Mesendoderm (in vitro differentiated cells): ENCODE measurements at regions not wholly inside any gene's neighbourhood (a gene's known extent, or its start where the extent isn't known, plus 50 kb on each side); places are given as distances from the start of the nearest gene placed in this dataset.
"Not testable (repeated sequence)": the region's sequence is repeated elsewhere in the genome, so short reads cannot be mapped to it uniquely, and the experiment has no call there.

Experiments
- DNase-seq: peaks from one replicate; pipeline ENCODE4 v3.0.0; 2013
- H2AK5ac ChIP-seq: 2 replicates; pipeline ENCODE4 v1.6.1; 2013; ENCODE audit warnings: low read length, inconsistent platforms
- H2BK120ac ChIP-seq: 2 replicates; pipeline ENCODE4 v1.6.1; 2013; ENCODE audit warnings: low read depth, mild to moderate bottlenecking, low read length, moderate library complexity, mixed read lengths
- H2BK15ac ChIP-seq: replicated peaks from 2 replicates; pipeline ENCODE4 v1.6.1; 2013; ENCODE audit warnings: low read depth, mild to moderate bottlenecking, moderate library complexity
- H2BK5ac ChIP-seq: 2 replicates; pipeline ENCODE4 v1.6.1; 2013; ENCODE audit warnings: low read length, inconsistent platforms
- H3K18ac ChIP-seq: 2 replicates; pipeline ENCODE4 v1.6.1; 2013; ENCODE audit warnings: mild to moderate bottlenecking, low read length, mixed read lengths
- H3K23ac ChIP-seq: one replicate; pipeline ENCODE4 v1.6.1; 2013; ENCODE audit warnings: low read length
- H3K27ac ChIP-seq: 2 replicates; pipeline ENCODE4 v1.5.1; 2013; ENCODE audit warnings: low read depth, mild to moderate bottlenecking, inconsistent platforms, low read length, moderate library complexity
- H3K27me3 ChIP-seq: 2 replicates; pipeline ENCODE4 v1.6.1; 2013; ENCODE audit warnings: low read length, control low read depth, mild to moderate bottlenecking, inconsistent platforms; ENCODE audit not compliant: insufficient read depth, poor library complexity
- H3K36me3 ChIP-seq: 2 replicates; pipeline ENCODE4 v1.6.1; 2013; ENCODE audit warnings: low read length, inconsistent platforms; ENCODE audit not compliant: control insufficient read depth, insufficient read depth
- H3K4ac ChIP-seq: one replicate; pipeline ENCODE4 v1.6.1; 2013; ENCODE audit warnings: low read depth, mild to moderate bottlenecking, low read length, moderate library complexity
- H3K4me1 ChIP-seq: 2 replicates; pipeline ENCODE4 v1.6.1; 2013; ENCODE audit warnings: low read depth, low read length, inconsistent platforms; ENCODE audit not compliant: control insufficient read depth
- H3K4me2 ChIP-seq: 2 replicates; pipeline ENCODE4 v1.6.1; 2013; ENCODE audit warnings: low read length
- H3K4me3 ChIP-seq: 2 replicates; pipeline ENCODE4 v1.5.1; 2013; ENCODE audit warnings: mild to moderate bottlenecking, low read length
- H3K56ac ChIP-seq: one replicate; pipeline ENCODE4 v1.6.1; 2013; ENCODE audit warnings: low read length
- H3K79me1 ChIP-seq: 2 replicates; pipeline ENCODE4 v1.6.1; 2013; ENCODE audit warnings: low read length, inconsistent platforms
- H3K79me2 ChIP-seq: 2 replicates; pipeline ENCODE4 v1.6.1; 2013; ENCODE audit warnings: mild to moderate bottlenecking, low read length; ENCODE audit not compliant: control insufficient read depth, insufficient read depth
- H3K9ac ChIP-seq: 2 replicates; pipeline ENCODE4 v1.6.1; 2013; ENCODE audit warnings: low read length, inconsistent platforms
- H4K5ac ChIP-seq: one replicate; pipeline ENCODE4 v1.6.1; 2013; ENCODE audit warnings: low read length
- H4K8ac ChIP-seq: one replicate; pipeline ENCODE4 v1.6.1; 2013; ENCODE audit warnings: low read depth, mild to moderate bottlenecking, control low read depth, low read length, moderate library complexity
- WGBS: extraction: QIAGEN DNeasy Blood & Tissue Kit; methylation state at CpG from one replicate; pipeline ENCODE4 v1.1.7; 2013; ENCODE audit warnings: low lambda C conversion rate, missing lambda C conversion rate; ENCODE audit not compliant: insufficient coverage; ENCODE audit errors: extremely low coverage; 5-methylcytosine and 5-hydroxymethylcytosine counted together

- not testable (repeated sequence) for H3K79me1 ChIP-seq, H3K56ac ChIP-seq, H3K23ac ChIP-seq, H3K27me3 ChIP-seq, H4K5ac ChIP-seq, H3K36me3 ChIP-seq, H4K8ac ChIP-seq, H2BK15ac ChIP-seq, H3K9ac ChIP-seq, H3K18ac ChIP-seq, H3K4me1 ChIP-seq, H2BK5ac ChIP-seq, H3K4me3 ChIP-seq, H3K79me2 ChIP-seq, H3K4me2 ChIP-seq, H3K4ac ChIP-seq, H3K27ac ChIP-seq, DNase-seq, H2BK120ac ChIP-seq, H2AK5ac ChIP-seq
- no CpG with 5 or more reads among the region's 2 CpGs for WGBS
Measured at GRCh38 chr15:84094720-84095119, 140.9 kb upstream of the GOLGA6L4 start.

GRCh38 chr15:84097053-84097452 lies 138.5 kb upstream of the GOLGA6L4 start:
- H2BK120ac ChIP-seq, H3K4ac ChIP-seq, H3K36me3 ChIP-seq, H2AK5ac ChIP-seq, H3K4me3 ChIP-seq, H3K9ac ChIP-seq, H3K56ac ChIP-seq, H2BK5ac ChIP-seq, H2BK15ac ChIP-seq, H3K79me2 ChIP-seq, H3K79me1 ChIP-seq, H3K18ac ChIP-seq, H4K5ac ChIP-seq, H3K4me2 ChIP-seq, DNase-seq, H3K4me1 ChIP-seq, H3K27ac ChIP-seq, H4K8ac ChIP-seq, H3K27me3 ChIP-seq, H3K23ac ChIP-seq: not testable (repeated sequence)
- WGBS, result no CpG with 5 or more reads among the region's 3 CpGs

DNA sequence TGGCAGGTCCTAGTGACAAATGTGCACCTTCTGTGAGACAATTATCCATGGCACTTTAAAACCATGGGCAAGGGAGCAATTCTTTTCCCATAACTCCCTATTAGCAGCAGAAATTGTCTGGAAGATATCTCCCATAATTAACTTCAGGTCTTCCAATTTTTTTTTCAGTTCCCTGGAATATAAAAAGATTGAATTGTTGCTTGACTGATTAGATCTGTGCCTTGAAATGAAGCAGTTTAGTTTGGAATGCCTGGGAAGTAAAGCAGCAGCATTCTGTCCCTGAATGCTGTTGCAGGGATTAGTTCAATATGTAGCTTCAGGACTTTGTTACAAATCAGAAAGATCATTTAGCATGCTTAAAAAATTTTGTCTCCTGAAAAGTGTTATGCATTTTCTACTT lies 137.0 kb upstream of the GOLGA6L4 start:
- H3K27ac ChIP-seq, result no peak overlapping the region
- no peaks in the 10 kb centered on the region for H3K79me2 ChIP-seq
- H3K18ac ChIP-seq, result no peak overlapping the region
- no peak overlapping the region for H4K8ac ChIP-seq
- H3K23ac ChIP-seq, result no peak overlapping the region
- no peak overlapping the region for H3K56ac ChIP-seq
- H3K9ac ChIP-seq, result no peak overlapping the region
- no peak overlapping the region for H3K4ac ChIP-seq
- H3K27me3 ChIP-seq, result no peaks in the 10 kb centered on the region
- H3K4me1 ChIP-seq, result peaks cover 2% of the 10 kb centered on the region
- no peak overlapping the region for H2AK5ac ChIP-seq
- DNase-seq, result no peak
- no peaks in the 10 kb centered on the region for H3K79me1 ChIP-seq
- no peak overlapping the region for H2BK5ac ChIP-seq
- H3K4me3 ChIP-seq, result no peak overlapping the region
- H3K4me2 ChIP-seq, result no peak overlapping the region
- H3K36me3 ChIP-seq, result no peaks in the 10 kb centered on the region
- no peak overlapping the region for H2BK15ac ChIP-seq
- H2BK120ac ChIP-seq, result no peak overlapping the region
- no peak overlapping the region for H4K5ac ChIP-seq

GRCh38 chr15:84099181-84099580 lies 136.4 kb upstream of the GOLGA6L4 start:
- no peak overlapping the region for H3K18ac ChIP-seq
- H3K23ac ChIP-seq, result no peak overlapping the region
- no peak overlapping the region for H3K4me3 ChIP-seq
- H3K9ac ChIP-seq, result no peak overlapping the region
- no peaks in the 10 kb centered on the region for H3K79me1 ChIP-seq
- H2BK120ac ChIP-seq, result no peak overlapping the region
- H3K36me3 ChIP-seq, result no peaks in the 10 kb centered on the region
- WGBS, result no CpG with 5 or more reads among the region's 1 CpG
- no peak overlapping the region for H2BK5ac ChIP-seq
- H3K27ac ChIP-seq, result no peak overlapping the region
- no peak overlapping the region for H3K4me2 ChIP-seq
- H3K4me1 ChIP-seq, result peaks cover 2% of the 10 kb centered on the region
- no peak overlapping the region for H4K5ac ChIP-seq
- no peak overlapping the region for H2BK15ac ChIP-seq
- H4K8ac ChIP-seq, result no peak overlapping the region
- H2AK5ac ChIP-seq, result no peak overlapping the region
- no peaks in the 10 kb centered on the region for H3K27me3 ChIP-seq
- no peak for DNase-seq
- H3K79me2 ChIP-seq, result no peaks in the 10 kb centered on the region
- no peak overlapping the region for H3K56ac ChIP-seq
- H3K4ac ChIP-seq, result no peak overlapping the region

DNA sequence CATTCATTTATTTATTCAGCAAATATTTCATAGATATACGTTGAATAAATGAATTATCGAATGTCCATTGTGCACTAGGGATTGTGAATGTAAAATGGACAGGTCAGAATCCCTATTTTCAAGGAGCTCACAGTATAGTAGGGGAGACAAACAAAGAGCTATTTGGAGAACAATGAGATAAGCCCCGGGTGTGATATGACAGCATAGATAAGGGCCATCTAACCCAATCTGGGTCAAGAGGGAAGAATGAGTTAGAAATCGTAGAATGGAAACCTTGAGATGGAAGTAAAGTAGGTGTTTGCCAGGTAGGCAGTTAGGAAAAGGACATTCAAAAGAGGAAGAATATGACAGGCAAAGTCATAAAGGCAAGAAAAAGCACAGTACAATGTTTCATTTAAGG lies 132.2 kb upstream of the GOLGA6L4 start:
- Histone ChIP-seq H3K4me3 (no peak overlapping the region), H3K18ac (no peak overlapping the region), H3K79me1 (no peaks in the 10 kb centered on the region), H3K56ac (no peak overlapping the region), H3K4me1 (peaks cover 2% of the 10 kb centered on the region), H3K9ac (no peak overlapping the region), H3K36me3 (no peaks in the 10 kb centered on the region), H3K27me3 (no peaks in the 10 kb centered on the region), H3K23ac (no peak overlapping the region), H3K27ac (no peak overlapping the region), H4K8ac (no peak overlapping the region), H3K4ac (no peak overlapping the region), H2BK5ac (no peak overlapping the region), H3K4me2 (no peak overlapping the region), H2BK120ac (no peak overlapping the region), H3K79me2 (no peaks in the 10 kb centered on the region), H4K5ac (no peak overlapping the region), H2BK15ac (no peak overlapping the region), H2AK5ac (no peak overlapping the region)
- no CpG with 5 or more reads among the region's 4 CpGs for WGBS
- peak; percentile 81 for DNase-seq

GRCh38 chr15:84104853-84105252 lies 130.7 kb upstream of the GOLGA6L4 start:
- H2BK15ac ChIP-seq, result no peak overlapping the region
- no peak overlapping the region for H4K8ac ChIP-seq
- H3K9ac ChIP-seq, result no peak overlapping the region
- no peak overlapping the region for H3K4me3 ChIP-seq
- no peak overlapping the region for H3K4ac ChIP-seq
- H3K79me2 ChIP-seq, result no peaks in the 10 kb centered on the region
- H3K23ac ChIP-seq, result no peak overlapping the region
- no peak overlapping the region for H2AK5ac ChIP-seq
- DNase-seq, result no peak
- H3K27me3 ChIP-seq, result no peaks in the 10 kb centered on the region
- no CpG with 5 or more reads among the region's 3 CpGs for WGBS
- H3K27ac ChIP-seq, result no peak overlapping the region
- H2BK5ac ChIP-seq, result no peak overlapping the region
- H3K4me1 ChIP-seq, result peaks cover 2% of the 10 kb centered on the region
- H3K4me2 ChIP-seq, result no peak overlapping the region
- H3K79me1 ChIP-seq, result no peaks in the 10 kb centered on the region
- H3K56ac ChIP-seq, result no peak overlapping the region
- H3K18ac ChIP-seq, result no peak overlapping the region
- no peaks in the 10 kb centered on the region for H3K36me3 ChIP-seq
- H2BK120ac ChIP-seq, result no peak overlapping the region
- H4K5ac ChIP-seq, result no peak overlapping the region
